Stimulated activated CD8-positive, alpha-beta memory T cell treated with anti-CD3 and anti-CD28 coated beads, Interleukin-15, amount 100 ng/mL, for 1 hour (primary cell): ENCODE measurements at regions not wholly inside any gene's neighbourhood (a gene's known extent, or its start where the extent isn't known, plus 50 kb on each side); places are given as distances from the start of the nearest gene placed in this dataset.
"Not testable (repeated sequence)": the region's sequence is repeated elsewhere in the genome, so short reads cannot be mapped to it uniquely, and the experiment has no call there.

ENCODE experiments used
- DNase-seq: peaks from one replicate; pipeline ENCODE4 v3.0.0-alpha.2; 2020; ENCODE audit warnings: low read depth

- no peak for DNase-seq
Observed at GRCh38 chr2:8500124-8501054, 181.5 kb upstream of the ID2 start.

- DNase-seq: no peak
Observed at GRCh38 chr2:8501061-8501720, 180.7 kb upstream of the ID2 start.

GRCh38 chr2:8502316-8502715 lies 179.5 kb upstream of the ID2 start:
- no peak for DNase-seq

GRCh38 chr2:8505311-8505920 lies 176.4 kb upstream of the ID2 start:
- DNase-seq: no peak

- DNase-seq: no peak
Observed at GRCh38 chr2:8506746-8507145, 175.1 kb upstream of the ID2 start.

GRCh38 chr2:8508766-8509165 lies 173.1 kb upstream of the ID2 start:
- DNase-seq: no peak

- DNase-seq: no peak
Observed at GRCh38 chr2:8509621-8510020, 172.2 kb upstream of the ID2 start.

GRCh38 chr2:8510055-8510454 lies 171.8 kb upstream of the ID2 start:
- not testable (repeated sequence) for DNase-seq

- DNase-seq: no peak
Observed at GRCh38 chr2:8510519-8510918, 171.3 kb upstream of the ID2 start.

- no peak for DNase-seq
Observed at GRCh38 chr2:8511868-8512612, 169.8 kb upstream of the ID2 start.

GRCh38 chr2:8513601-8514273 lies 168.1 kb upstream of the ID2 start:
- no peak for DNase-seq

GRCh38 chr2:8514274-8514662 lies 167.6 kb upstream of the ID2 start:
- DNase-seq: no peak

GRCh38 chr2:8514796-8515758 lies 166.8 kb upstream of the ID2 start:
- DNase-seq: peak; percentile 21

GRCh38 chr2:8515864-8516533 lies 165.9 kb upstream of the ID2 start:
- no peak for DNase-seq

- DNase-seq: no peak
Observed at GRCh38 chr2:8517850-8518498, 163.9 kb upstream of the ID2 start.

GRCh38 chr2:8518979-8519668 lies 162.7 kb upstream of the ID2 start:
- no peak for DNase-seq

- no peak for DNase-seq
Observed at GRCh38 chr2:8520791-8521344, 161.0 kb upstream of the ID2 start.

GRCh38 chr2:8522687-8523086 lies 159.2 kb upstream of the ID2 start:
- DNase-seq: no peak

- no peak for DNase-seq
Observed at GRCh38 chr2:8524388-8524787, 157.5 kb upstream of the ID2 start.
